K562 (cell line): ENCODE measurements at regions not wholly inside any gene's neighbourhood (a gene's known extent, or its start where the extent isn't known, plus 50 kb on each side); places are given as distances from the start of the nearest gene placed in this dataset.

Source experiments
- ARHGAP35 ChIP-seq: fragments of 450-650 bp; IDR thresholded peaks from 2 replicates; pipeline ENCODE4 v1.6.1; 2018; ENCODE audit not compliant: partially characterized antibody
- CBX2 ChIP-seq: fragments of 200-600 bp; sonication (generic); IDR thresholded peaks from one replicate; pipeline ENCODE4 v1.6.1; 2012; ENCODE audit warnings: mild to moderate bottlenecking, low read length, inconsistent platforms; ENCODE audit not compliant: insufficient read depth, poor library complexity, severe bottlenecking
- CC2D1A ChIP-seq: fragments of 450-650 bp; IDR thresholded peaks from 2 replicates; pipeline ENCODE4 v1.6.1; 2017; ENCODE audit warnings: mild to moderate bottlenecking
- CHCHD3 ChIP-seq: fragments of 250-450 bp; sonication (Bioruptor Pico); IDR thresholded peaks from 2 replicates; pipeline ENCODE4 v2.1.2; 2022; ENCODE audit warnings: mild to moderate bottlenecking
- COPS2 ChIP-seq: fragments of 450-650 bp; conservative IDR thresholded peaks from 2 replicates; pipeline ENCODE4 v1.6.1; 2016; ENCODE audit warnings: mild to moderate bottlenecking, moderate library complexity
- DPF2 ChIP-seq: fragments of 450-650 bp; IDR thresholded peaks from 2 replicates; pipeline ENCODE4 v1.6.1; 2016
- FIP1L1 ChIP-seq: fragments of 200-400 bp; formaldehyde crosslinking; IDR thresholded peaks from 2 replicates; pipeline ENCODE4 v1.6.1; 2018; ENCODE audit warnings: mild to moderate bottlenecking, low read depth, low read length; ENCODE audit not compliant: poor library complexity, severe bottlenecking
- FOXA1 ChIP-seq: fragments of 450-650 bp; IDR thresholded peaks from 2 replicates; pipeline ENCODE4 v1.6.1; 2016; ENCODE audit warnings: mild to moderate bottlenecking, borderline replicate concordance
- FOXK1 ChIP-seq: sonication (generic); formaldehyde crosslinking; IDR thresholded peaks from 2 replicates; pipeline ENCODE4 v1.8.0; 2022; ENCODE audit warnings: missing genetic modification reagents, mild to moderate bottlenecking, borderline replicate concordance
- GABPB1 ChIP-seq: sonication (generic); formaldehyde crosslinking; IDR thresholded peaks from 2 replicates; pipeline ENCODE4 v1.8.0; 2022; ENCODE audit warnings: mild to moderate bottlenecking, missing genetic modification reagents
- GTF2E2 ChIP-seq: fragments of 200-800 bp; sonication (Bioruptor generic); IDR thresholded peaks from 2 replicates; pipeline ENCODE4 v1.6.1; 2016; ENCODE audit warnings: missing genetic modification characterization, missing compliant biosample characterization
- HIVEP1 ChIP-seq: fragments of 250-450 bp; sonication (Bioruptor Pico); IDR thresholded peaks from 2 replicates; pipeline ENCODE4 v1.4.0; 2020; ENCODE audit warnings: mild to moderate bottlenecking
- KAT8 ChIP-seq: fragments of 450-650 bp; IDR thresholded peaks from 2 replicates; pipeline ENCODE4 v1.6.1; 2016; ENCODE audit warnings: low read depth, mild to moderate bottlenecking
- KDM1A ChIP-seq, 2 experiments: fragments of 450-650 bp; IDR thresholded peaks; 2 replicates each; pipeline ENCODE4 v1.6.1; 2016; ENCODE audit warnings: mild to moderate bottlenecking in 2 of 2
- MCM7 ChIP-seq, 2 experiments: fragments of 450-650 bp; IDR thresholded peaks; 2 replicates each; pipeline ENCODE4 v1.6.1; 2016 to 2018
- PCBP1 ChIP-seq: fragments of 200-400 bp; formaldehyde crosslinking; IDR thresholded peaks from 2 replicates; pipeline ENCODE4 v1.6.1; 2018; ENCODE audit warnings: mild to moderate bottlenecking, low read depth, low read length; ENCODE audit not compliant: poor library complexity, severe bottlenecking
- SAFB2 ChIP-seq: fragments of 200-400 bp; formaldehyde crosslinking; IDR thresholded peaks from 2 replicates; pipeline ENCODE4 v1.6.1; 2018; ENCODE audit warnings: borderline replicate concordance, low read length, low read depth, moderate library complexity; ENCODE audit not compliant: severe bottlenecking
- SIRT6 ChIP-seq: IDR thresholded peaks from one replicate; pipeline ENCODE4 v1.6.1; 2012; ENCODE audit warnings: low read depth, mild to moderate bottlenecking, control low read depth, inconsistent platforms, low read length, moderate library complexity
- ZNF165 ChIP-seq: fragments of 250-450 bp; sonication (Bioruptor Pico); IDR thresholded peaks from 2 replicates; pipeline ENCODE4 v1.4.0; 2020; ENCODE audit warnings: borderline replicate concordance
- ZNF232 ChIP-seq: sonication (generic); formaldehyde crosslinking; IDR thresholded peaks from 2 replicates; pipeline ENCODE4 v1.8.0; 2022; ENCODE audit warnings: mild to moderate bottlenecking, missing genetic modification reagents
- ZNF316 ChIP-seq: fragments of 450-650 bp; IDR thresholded peaks from 2 replicates; pipeline ENCODE4 v1.6.1; 2016
- ZNF324 ChIP-seq: fragments of 250-450 bp; sonication (Bioruptor Pico); IDR thresholded peaks from 2 replicates; pipeline ENCODE4 v1.4.0; 2020; ENCODE audit warnings: mild to moderate bottlenecking
- TF ChIP-seq, protein P1 (sequence below): sonication (generic); formaldehyde crosslinking; IDR thresholded peaks from 2 replicates; pipeline ENCODE4 v1.8.0; 2022; ENCODE audit warnings: mild to moderate bottlenecking, missing genetic modification reagents
- TF ChIP-seq, protein P2 (sequence below): fragments of 250-450 bp; sonication (Bioruptor Pico); IDR thresholded peaks from 2 replicates; pipeline ENCODE4 v1.4.0; 2020
- TF ChIP-seq, protein P3 (sequence below): fragments of 250-450 bp; sonication (Bioruptor Pico); IDR thresholded peaks from 2 replicates; pipeline ENCODE4 v1.5.0; 2020; ENCODE audit warnings: mild to moderate bottlenecking, borderline replicate concordance

DNA sequence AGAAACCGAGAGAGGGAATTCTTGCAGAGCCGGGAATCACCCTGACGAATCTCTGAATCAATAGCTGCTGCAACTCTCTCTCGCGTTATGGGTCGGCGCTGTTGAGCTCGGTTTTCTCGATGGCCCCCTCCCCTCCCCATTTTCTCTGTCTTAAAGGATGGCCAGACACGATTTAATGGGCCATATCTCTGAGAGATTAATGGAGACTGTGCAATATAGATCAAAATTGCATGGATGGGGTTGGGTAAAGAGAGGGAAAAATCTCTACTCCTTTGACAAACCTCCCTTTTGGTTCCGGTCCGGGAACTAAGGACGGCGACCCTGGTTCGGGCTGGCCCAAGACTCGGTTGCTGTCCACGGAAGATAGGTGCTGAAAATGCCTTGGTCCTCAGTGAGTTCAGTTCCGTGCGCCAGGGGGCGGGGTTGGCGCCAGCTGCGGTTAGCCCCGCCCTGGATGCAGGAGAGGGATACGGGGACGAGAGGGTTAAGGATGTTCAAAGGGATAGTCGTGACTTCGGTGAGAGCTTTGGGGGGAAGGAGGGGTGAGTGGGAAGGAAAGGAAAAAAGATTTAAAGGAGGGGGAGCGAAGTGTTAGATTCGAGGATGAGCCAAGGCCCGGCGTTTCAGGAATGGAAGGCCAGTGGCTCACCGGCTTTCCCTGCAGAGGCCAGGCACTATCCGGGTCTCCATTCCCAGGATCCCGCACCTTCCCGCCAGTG lies 103.6 kb upstream of the HSD17B12 start (continued):
- TF ChIP-seq SAFB2 = no peak
- no peak for TF ChIP-seq CHCHD3 (CRISPR knock-in tag)
- TF ChIP-seq GTF2E2 = no peak
- no peak for TF ChIP-seq COPS2
- no peak for TF ChIP-seq KAT8
- TF ChIP-seq CC2D1A = no peak
- no peak for TF ChIP-seq ARHGAP35
- no peak for TF ChIP-seq DPF2
- no peak for TF ChIP-seq GABPB1 (CRISPR knock-in tag)
- TF ChIP-seq ZNF316 = no peak
- no peak for TF ChIP-seq HIVEP1 (CRISPR knock-in tag)
- TF ChIP-seq ZNF324 (CRISPR knock-in tag) = no peak
- TF ChIP-seq KDM1A (IDR thresholded peaks at IDR 0.05) = peak; percentile 72 to 76
- TF ChIP-seq, protein P1, sequence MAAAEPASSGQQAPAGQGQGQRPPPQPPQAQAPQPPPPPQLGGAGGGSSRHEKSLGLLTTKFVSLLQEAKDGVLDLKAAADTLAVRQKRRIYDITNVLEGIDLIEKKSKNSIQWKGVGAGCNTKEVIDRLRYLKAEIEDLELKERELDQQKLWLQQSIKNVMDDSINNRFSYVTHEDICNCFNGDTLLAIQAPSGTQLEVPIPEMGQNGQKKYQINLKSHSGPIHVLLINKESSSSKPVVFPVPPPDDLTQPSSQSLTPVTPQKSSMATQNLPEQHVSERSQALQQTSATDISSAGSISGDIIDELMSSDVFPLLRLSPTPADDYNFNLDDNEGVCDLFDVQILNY = 0 out of 2 replicates have a peak, but pooled peaks have one; percentile 54
- no peak for TF ChIP-seq FOXK1 (CRISPR knock-in tag)
- no peak for TF ChIP-seq PCBP1
- no peak for TF ChIP-seq SIRT6
- no peak for TF ChIP-seq CBX2
- TF ChIP-seq, protein P2, sequence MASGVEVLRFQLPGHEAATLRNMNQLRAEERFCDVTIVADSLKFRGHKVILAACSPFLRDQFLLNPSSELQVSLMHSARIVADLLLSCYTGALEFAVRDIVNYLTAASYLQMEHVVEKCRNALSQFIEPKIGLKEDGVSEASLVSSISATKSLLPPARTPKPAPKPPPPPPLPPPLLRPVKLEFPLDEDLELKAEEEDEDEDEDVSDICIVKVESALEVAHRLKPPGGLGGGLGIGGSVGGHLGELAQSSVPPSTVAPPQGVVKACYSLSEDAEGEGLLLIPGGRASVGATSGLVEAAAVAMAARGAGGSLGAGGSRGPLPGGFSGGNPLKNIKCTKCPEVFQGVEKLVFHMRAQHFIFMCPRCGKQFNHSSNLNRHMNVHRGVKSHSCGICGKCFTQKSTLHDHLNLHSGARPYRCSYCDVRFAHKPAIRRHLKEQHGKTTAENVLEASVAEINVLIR (CRISPR knock-in tag) = no peak
- no peak for TF ChIP-seq MCM7 (IDR thresholded peaks at IDR 0.05)
- TF ChIP-seq, protein P3, sequence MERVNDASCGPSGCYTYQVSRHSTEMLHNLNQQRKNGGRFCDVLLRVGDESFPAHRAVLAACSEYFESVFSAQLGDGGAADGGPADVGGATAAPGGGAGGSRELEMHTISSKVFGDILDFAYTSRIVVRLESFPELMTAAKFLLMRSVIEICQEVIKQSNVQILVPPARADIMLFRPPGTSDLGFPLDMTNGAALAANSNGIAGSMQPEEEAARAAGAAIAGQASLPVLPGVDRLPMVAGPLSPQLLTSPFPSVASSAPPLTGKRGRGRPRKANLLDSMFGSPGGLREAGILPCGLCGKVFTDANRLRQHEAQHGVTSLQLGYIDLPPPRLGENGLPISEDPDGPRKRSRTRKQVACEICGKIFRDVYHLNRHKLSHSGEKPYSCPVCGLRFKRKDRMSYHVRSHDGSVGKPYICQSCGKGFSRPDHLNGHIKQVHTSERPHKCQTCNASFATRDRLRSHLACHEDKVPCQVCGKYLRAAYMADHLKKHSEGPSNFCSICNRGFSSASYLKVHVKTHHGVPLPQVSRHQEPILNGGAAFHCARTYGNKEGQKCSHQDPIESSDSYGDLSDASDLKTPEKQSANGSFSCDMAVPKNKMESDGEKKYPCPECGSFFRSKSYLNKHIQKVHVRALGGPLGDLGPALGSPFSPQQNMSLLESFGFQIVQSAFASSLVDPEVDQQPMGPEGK (CRISPR knock-in tag) = no peak
- no peak for TF ChIP-seq FIP1L1
- TF ChIP-seq ZNF232 (CRISPR knock-in tag) = peak; percentile 71; the same call in 1 of the 2 replicates
- TF ChIP-seq FOXA1 = no peak
- TF ChIP-seq ZNF165 (CRISPR knock-in tag) = no peak
